Central memory CD8-positive, alpha-beta T cell (primary cell): ENCODE measurements at regions not wholly inside any gene's neighbourhood (a gene's known extent, or its start where the extent isn't known, plus 50 kb on each side); places are given as distances from the start of the nearest gene placed in this dataset.

Experiments
- ATAC-seq: fragments of 150-1000 bp; cut with Tn5 transposase; replicated peaks from 2 replicates; pipeline ENCODE4 v1.10.0; 2022; ENCODE audit warnings: mild to moderate bottlenecking, moderate FRiP score, moderate number of reproducible peaks; ENCODE audit not compliant: poor library complexity, severe bottlenecking; ENCODE audit errors: extremely low read depth
- DNase-seq, 2 donors: peaks; one replicate each; pipeline ENCODE4 v3.0.0; 2021; ENCODE audit warnings: low spot score in 2 of 2
- H3K27ac Mint-ChIP-seq: one replicate; pipeline ENCODE4 v1.8.0; 2022; ENCODE audit warnings: low read depth, mild to moderate bottlenecking, moderate library complexity, mixed read lengths
- H3K27me3 Mint-ChIP-seq: one replicate; pipeline ENCODE4 v1.8.0; 2022; ENCODE audit warnings: mixed read lengths
- H3K36me3 Mint-ChIP-seq: one replicate; pipeline ENCODE4 v1.8.0; 2022; ENCODE audit warnings: mild to moderate bottlenecking, moderate library complexity, mixed read lengths; ENCODE audit not compliant: insufficient read depth
- H3K4me1 Mint-ChIP-seq: one replicate; pipeline ENCODE4 v1.8.0; 2022; ENCODE audit warnings: mixed read lengths
- H3K4me3 Mint-ChIP-seq: one replicate; pipeline ENCODE4 v1.8.0; 2022; ENCODE audit warnings: mild to moderate bottlenecking, moderate library complexity, mixed read lengths
- H3K9me3 Mint-ChIP-seq: one replicate; pipeline ENCODE4 v1.8.0; 2022; ENCODE audit warnings: mixed read lengths

DNA sequence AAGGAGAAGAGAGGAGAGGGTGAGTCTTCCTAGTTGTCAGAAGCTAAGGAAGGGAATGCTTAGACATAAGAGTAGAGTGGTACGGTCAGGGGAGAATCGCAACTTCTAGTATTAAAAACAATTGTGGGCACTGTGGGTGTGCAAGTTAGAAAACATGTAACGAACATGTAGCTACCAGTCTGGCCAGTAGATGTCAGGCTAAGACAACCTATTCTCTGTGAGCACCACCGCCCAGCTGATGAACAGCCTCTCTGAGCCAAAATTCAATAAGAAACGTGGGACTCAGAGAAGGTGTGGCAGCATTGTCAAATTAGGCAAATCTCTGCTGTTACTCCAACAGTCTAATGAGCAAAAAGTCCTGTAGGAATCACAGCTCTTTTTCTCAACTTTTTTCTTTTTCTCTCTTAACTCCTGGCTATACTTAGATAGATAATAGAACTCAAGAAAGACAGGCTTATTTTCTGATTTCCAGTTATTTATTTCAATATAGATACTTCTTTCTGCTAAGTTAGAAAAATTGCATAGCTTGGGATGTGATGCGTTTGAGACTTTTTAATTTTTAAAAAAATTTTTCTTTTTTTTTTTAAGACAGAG is 186.2 kb downstream of the USP12 start:
- no peaks in the 10 kb centered on the region for H3K36me3 Mint-ChIP-seq
- DNase-seq (peak; percentile 52 to 57), ATAC-seq (peak; percentile 62)
- no peaks in the 10 kb centered on the region for H3K9me3 Mint-ChIP-seq
- H3K4me1 Mint-ChIP-seq, result no peaks in the 10 kb centered on the region
- no peak overlapping the region for H3K4me3 Mint-ChIP-seq
- peaks cover 11% of the 10 kb centered on the region for H3K27me3 Mint-ChIP-seq
- H3K27ac Mint-ChIP-seq, result no peak overlapping the region

DNA sequence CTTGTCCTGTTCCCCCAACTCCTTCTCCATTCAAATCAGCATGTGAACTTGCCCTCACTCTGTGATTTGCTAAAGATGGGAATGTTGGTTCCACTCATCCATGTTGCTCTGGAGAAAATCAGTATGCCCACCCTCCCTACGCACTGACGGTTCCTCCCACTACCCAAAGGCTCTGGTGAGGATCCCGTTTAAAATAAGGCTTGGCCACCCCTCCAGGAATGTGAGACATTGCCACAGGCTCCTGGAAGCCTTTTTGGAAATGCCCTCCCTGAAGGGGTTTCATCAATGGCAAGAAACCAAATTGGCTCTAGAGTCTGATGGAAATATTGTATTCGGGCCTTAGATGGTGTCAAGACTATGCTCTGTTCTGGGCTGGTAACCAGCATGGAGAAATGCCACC is 187.3 kb downstream of the USP12 start:
- no peak overlapping the region for H3K4me3 Mint-ChIP-seq
- H3K27ac Mint-ChIP-seq, result no peak overlapping the region
- no peaks in the 10 kb centered on the region for H3K36me3 Mint-ChIP-seq
- peaks cover under 1% of the 10 kb centered on the region for H3K27me3 Mint-ChIP-seq
- H3K9me3 Mint-ChIP-seq, result no peaks in the 10 kb centered on the region
- ATAC-seq (no peak), DNase-seq (no peak)
- H3K4me1 Mint-ChIP-seq, result no peaks in the 10 kb centered on the region

DNA sequence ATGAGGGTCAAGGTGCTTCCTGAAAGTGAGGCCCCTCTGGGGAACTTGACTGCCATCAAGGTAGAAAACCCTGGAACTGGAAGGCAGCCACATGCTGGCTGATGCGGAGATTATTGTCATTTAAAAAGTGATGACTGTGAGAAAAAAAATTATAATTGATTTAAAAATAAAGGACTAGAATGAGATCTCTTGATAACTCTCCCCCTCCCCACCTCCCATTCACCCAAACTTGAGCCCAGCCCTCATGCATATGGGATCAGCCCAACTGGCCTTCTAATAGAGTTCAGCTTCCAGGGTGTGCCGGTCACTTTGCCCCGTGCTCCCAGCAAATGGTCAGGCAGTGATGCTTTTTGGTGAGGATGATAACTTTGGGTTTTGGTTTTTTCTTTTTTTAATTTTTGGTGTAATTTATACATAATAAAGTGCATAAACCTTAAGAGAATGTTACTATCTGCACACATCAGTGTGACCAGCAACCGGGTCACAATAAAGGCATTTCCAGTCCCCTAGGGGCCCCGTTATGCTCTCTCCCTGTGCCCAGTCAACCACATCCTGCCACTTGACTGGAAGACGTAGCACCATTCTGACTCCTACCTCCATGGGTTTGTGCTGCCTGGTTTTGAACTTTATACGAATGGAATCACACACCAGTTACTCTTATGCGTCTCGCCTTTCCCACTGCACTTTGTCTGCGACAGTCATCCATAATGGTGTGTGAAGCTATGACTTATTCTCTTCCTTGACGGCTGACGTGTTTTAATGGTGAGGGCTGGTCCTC is 187.9 kb downstream of the USP12 start:
- DNase-seq (no peak), ATAC-seq (no peak)
- H3K4me1 Mint-ChIP-seq, result no peaks in the 10 kb centered on the region
- H3K36me3 Mint-ChIP-seq, result no peaks in the 10 kb centered on the region
- H3K9me3 Mint-ChIP-seq, result no peaks in the 10 kb centered on the region
- H3K27ac Mint-ChIP-seq, result no peak overlapping the region
- H3K4me3 Mint-ChIP-seq, result no peak overlapping the region
- no peaks in the 10 kb centered on the region for H3K27me3 Mint-ChIP-seq

DNA sequence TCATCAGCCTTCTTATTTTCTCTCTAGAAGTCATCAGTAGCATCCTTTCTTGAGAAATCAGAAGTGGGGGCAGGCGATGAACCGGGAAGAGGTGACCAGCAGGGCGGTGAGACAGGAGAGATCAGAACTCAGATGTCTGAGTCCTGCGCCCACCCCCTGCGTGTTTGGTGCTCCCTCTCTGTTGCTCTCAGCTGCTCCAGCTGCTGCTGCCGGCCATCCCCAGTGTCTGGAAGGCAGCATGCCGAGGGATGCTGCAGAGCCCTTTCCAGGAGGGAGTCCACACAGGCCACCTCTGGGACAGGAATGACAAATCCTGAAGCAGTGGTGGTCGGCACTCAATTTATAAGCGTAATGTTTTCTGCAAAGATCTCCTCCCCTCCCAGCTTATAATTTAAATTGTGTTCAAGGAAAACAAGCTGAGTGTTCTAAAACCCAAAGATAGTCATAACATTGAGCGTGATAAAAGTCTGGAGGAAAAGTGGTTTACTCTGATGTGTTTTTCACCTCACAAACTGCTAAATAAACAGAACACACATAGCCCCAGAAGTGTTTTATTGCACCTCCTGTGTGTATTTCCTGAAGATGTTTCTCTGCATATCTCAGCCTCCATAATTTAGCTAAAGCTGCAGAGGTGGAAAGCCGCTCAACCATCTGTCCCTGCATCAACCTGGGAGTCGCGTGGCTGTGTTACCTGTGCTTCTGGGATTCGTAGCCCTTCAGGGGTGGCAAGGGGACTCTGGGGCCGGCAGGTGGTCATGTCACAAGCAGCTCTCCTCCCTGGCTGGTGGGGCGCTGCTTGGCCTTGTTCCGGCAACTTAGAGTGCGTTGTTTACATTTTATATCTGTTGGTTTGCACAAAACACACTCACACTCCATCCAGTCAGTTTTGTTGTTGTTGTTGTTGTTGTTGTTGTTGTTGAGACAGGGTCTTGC is 191.2 kb downstream of the USP12 start:
- DNase-seq, result no peak
- H3K36me3 Mint-ChIP-seq, result no peaks in the 10 kb centered on the region
- peak overlapping the region; percentile 80 for H3K27ac Mint-ChIP-seq
- H3K9me3 Mint-ChIP-seq, result no peaks in the 10 kb centered on the region
- ATAC-seq, result no peak
- peak overlapping the region; percentile 27 for H3K4me3 Mint-ChIP-seq
- H3K27me3 Mint-ChIP-seq, result no peaks in the 10 kb centered on the region
- H3K4me1 Mint-ChIP-seq, result no peaks in the 10 kb centered on the region

DNA sequence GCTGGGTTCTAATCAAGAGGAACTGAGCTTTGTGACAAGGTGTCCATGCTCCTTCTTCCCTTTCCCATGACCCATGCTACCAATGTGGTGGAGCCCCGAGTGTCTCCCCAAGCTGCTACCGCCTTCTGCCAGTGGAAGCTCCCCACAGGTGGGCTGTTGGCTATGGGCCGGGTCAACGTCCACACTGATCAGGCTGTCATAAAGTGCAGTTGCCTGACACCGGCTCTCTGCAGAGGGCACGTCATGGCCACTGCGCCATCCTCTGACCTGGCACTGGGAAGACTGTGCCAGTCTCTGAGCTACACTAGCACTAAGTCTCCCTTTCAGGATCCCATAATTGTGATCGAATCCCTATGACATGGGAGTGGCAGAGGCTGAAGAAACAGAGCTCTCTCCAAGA is 192.3 kb downstream of the USP12 start:
- H3K36me3 Mint-ChIP-seq, result no peaks in the 10 kb centered on the region
- H3K27me3 Mint-ChIP-seq, result no peaks in the 10 kb centered on the region
- DNase-seq (no peak), ATAC-seq (no peak)
- no peak overlapping the region for H3K4me3 Mint-ChIP-seq
- H3K9me3 Mint-ChIP-seq, result no peaks in the 10 kb centered on the region
- H3K27ac Mint-ChIP-seq, result peak overlapping the region; percentile 80
- no peaks in the 10 kb centered on the region for H3K4me1 Mint-ChIP-seq

DNA sequence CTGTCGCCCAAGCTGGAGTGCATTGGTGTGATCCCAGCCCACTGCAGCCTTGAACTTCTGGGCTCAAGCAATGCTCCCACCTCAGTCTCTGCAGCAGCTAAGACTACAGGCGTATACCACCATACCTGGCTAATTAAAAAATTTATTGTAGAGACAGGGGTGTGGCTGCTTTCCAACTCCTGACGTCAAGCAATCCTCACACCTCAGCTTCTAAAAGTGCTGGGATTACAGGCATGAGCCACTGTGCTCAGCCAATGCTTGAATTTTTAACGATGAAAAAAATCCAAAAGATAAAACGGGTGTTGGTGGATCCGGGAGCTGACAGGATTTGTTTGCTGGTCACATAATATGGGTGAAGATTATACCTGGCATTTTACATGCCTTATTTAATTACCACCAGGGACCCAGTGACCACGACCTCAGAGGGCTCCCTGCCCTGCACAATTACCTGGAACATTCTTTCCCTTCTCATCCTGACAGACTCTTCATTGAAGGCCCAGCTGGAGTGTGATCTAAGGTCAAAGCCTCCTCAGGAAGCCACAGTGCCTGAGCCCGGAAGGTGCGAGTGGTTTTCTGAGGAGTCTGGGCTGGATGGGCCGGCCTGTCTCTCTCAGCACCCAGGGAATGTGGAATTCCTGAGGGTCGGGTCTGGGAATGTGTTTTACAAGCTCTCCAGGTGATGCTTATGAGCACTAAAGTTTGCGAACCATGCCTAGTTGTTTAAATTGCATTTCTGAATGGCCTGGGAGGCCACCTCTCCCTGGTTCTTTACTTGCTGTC is 193.3 kb downstream of the USP12 start:
- Mint-ChIP-seq H3K36me3 (no peaks in the 10 kb centered on the region), H3K27ac (no peak overlapping the region), H3K4me1 (no peaks in the 10 kb centered on the region), H3K4me3 (no peak overlapping the region), H3K27me3 (no peaks in the 10 kb centered on the region), H3K9me3 (no peaks in the 10 kb centered on the region)
- ATAC-seq, result no peak
- DNase-seq, result no peak

DNA sequence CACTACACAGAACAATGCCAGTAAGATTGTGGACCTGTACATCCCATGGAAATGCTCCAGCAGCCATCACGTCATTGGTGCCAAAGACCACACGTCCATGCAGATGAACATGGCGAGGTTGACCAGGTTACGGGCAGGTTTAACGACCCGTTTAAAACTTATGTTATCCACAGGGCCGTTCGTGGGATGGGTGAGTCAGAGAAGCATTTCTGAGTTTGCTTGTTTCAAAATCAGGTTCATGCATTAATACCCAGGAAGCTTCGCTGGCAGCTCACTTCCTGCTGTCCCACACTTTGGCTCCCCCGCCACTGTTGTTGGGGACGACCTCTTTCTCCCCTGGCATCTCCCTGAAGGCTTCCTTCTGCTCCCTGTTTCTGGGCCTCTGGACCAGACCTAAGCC is 194.1 kb downstream of the USP12 start:
- H3K27ac Mint-ChIP-seq, result no peak overlapping the region
- no peaks in the 10 kb centered on the region for H3K36me3 Mint-ChIP-seq
- peaks cover 3% of the 10 kb centered on the region for H3K4me1 Mint-ChIP-seq
- DNase-seq (no peak), ATAC-seq (no peak)
- no peaks in the 10 kb centered on the region for H3K9me3 Mint-ChIP-seq
- no peaks in the 10 kb centered on the region for H3K27me3 Mint-ChIP-seq
- H3K4me3 Mint-ChIP-seq, result no peak overlapping the region

DNA sequence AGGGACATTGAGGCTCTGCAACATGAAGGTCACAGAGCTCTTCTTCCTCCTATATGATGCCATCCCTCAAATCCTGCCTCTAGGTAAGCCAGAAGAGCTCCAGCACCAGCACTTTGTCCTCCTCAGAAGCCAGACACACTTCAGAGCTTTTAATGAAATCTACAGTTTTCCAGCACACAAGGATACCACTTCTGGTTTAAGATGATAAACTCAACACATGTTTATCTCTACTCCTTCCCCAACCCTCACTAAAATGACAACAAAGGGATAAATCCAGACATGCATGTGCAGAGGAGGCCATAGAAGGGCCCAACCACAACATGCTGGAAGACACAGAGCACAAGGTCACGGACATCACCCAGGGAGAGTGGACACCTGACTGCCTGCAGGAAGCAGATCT is 195.3 kb downstream of the USP12 start:
- DNase-seq (no peak), ATAC-seq (no peak)
- peaks cover 12% of the 10 kb centered on the region for H3K4me1 Mint-ChIP-seq
- H3K4me3 Mint-ChIP-seq, result no peak overlapping the region
- H3K27me3 Mint-ChIP-seq, result no peaks in the 10 kb centered on the region
- H3K9me3 Mint-ChIP-seq, result no peaks in the 10 kb centered on the region
- H3K36me3 Mint-ChIP-seq, result no peaks in the 10 kb centered on the region
- no peak overlapping the region for H3K27ac Mint-ChIP-seq

DNA sequence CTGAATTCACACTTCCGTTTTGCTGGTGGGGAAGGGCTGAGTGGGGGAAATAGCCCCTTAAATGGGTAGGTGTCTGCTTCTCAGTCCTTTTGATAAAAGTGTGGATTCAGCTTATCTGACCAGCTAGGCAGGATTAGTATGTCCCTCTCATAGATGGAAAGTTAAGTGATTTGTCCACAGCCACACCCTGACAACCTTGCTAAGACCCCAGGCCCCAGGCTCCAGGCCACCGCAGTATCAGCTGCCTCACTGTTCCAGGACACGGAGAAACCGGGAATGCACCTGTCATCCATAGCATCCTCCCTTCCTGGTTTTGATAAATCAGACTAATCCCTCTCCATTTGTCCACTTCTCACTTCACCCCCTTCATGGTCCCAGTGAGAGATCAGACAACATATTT is 197.7 kb downstream of the USP12 start:
- Mint-ChIP-seq H3K27me3 (no peaks in the 10 kb centered on the region), H3K4me3 (no peak overlapping the region), H3K27ac (no peak overlapping the region), H3K36me3 (no peaks in the 10 kb centered on the region), H3K9me3 (no peaks in the 10 kb centered on the region), H3K4me1 (peaks cover 12% of the 10 kb centered on the region)
- ATAC-seq (no peak), DNase-seq (no peak)

DNA sequence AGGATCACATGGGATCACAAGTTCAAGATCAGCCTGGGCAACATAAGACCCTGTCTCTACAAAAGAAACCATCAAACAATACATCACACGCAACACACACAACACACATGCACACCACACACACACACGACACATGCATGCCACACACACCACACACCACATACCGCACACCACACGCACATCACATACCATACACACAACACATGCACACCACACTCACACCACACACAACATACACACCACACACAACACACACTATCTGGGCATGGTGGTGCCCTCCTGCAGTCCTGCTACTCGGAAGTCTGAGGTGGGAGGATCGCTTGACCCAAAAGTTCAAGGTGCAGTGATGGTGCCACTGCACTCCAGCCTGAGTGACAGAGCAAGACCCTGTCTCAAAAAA is 198.3 kb downstream of the USP12 start:
- Mint-ChIP-seq H3K27me3 (no peaks in the 10 kb centered on the region), H3K4me1 (peaks cover 12% of the 10 kb centered on the region), H3K36me3 (no peaks in the 10 kb centered on the region), H3K9me3 (no peaks in the 10 kb centered on the region), H3K27ac (no peak overlapping the region), H3K4me3 (no peak overlapping the region)
- no peak for ATAC-seq
- DNase-seq, result no peak

DNA sequence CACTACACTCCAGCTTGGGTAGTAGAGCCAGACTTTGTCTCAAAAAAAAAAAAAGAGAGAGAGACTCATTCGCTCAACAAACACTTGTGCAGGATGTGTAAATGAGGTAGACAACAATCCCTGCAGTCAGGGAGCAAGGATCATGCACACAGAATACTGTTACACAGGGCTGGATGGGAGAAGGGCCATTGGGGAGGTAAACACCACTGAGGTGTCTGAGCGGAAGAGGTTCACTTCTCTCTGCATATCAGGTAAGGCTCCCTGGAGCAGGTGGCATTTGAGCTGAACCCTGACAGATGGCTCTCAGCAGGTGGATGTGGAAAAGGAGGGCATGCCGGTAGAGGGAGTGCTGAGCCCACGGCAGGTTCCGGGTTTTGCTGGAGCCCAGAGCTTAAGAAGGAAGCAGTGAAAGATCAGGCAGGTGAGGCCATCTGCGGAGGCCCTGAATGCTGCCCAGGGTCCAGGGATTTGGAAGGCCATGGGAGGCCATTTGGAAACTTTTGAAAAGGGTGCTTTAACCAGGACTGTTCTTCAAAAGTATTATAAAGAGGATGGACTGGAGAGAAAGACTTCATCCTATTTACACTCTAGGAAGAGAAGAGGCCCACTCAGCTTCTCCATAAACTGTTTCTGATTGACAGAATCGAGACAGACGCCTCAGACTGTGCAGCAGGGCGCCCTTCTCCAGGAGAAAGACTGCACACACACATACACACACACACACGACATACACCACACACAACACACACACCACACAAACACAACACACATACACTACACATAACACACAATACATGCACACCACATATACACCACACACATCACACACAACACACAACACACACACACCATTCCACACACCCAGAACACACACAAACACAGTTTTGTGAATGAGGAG is 199.4 kb downstream of the USP12 start:
- H3K4me1 Mint-ChIP-seq, result peaks cover 12% of the 10 kb centered on the region
- peaks cover 6% of the 10 kb centered on the region for H3K27me3 Mint-ChIP-seq
- no peak overlapping the region for H3K4me3 Mint-ChIP-seq
- H3K36me3 Mint-ChIP-seq, result no peaks in the 10 kb centered on the region
- no peak for DNase-seq
- ATAC-seq, result peak; percentile 52
- H3K9me3 Mint-ChIP-seq, result no peaks in the 10 kb centered on the region
- peak overlapping the region; percentile 52 for H3K27ac Mint-ChIP-seq
